H1 (cell line): ENCODE measurements at regions not wholly inside any gene's neighbourhood (a gene's known extent, or its start where the extent isn't known, plus 50 kb on each side); places are given as distances from the start of the nearest gene placed in this dataset.

Source experiments
- CTCF ChIA-PET: fragments of 300-600 bp; sonication (Branson Sonifier 250); formaldehyde crosslinking; loops from one replicate; lab custom pipeline; 2021; ENCODE audit not compliant: partially characterized antibody; lab: Charles Lee
- POLR2A ChIA-PET: fragments of 300-600 bp; sonication (Branson Sonifier 250); formaldehyde crosslinking; loops from one replicate; lab custom pipeline; 2021; ENCODE audit warnings: inconsistent platforms; ENCODE audit not compliant: partially characterized antibody; lab: Charles Lee
- DNase-seq, 2 experiments: peaks; one replicate each; pipeline versions ENCODE4 v3.0.0 to v3.0.0-alpha.2; 2010 to 2022; ENCODE audit warnings: low spot score in 2 of 2, low read depth in 1 of 2, mixed read lengths in 1 of 2
- FAIRE-seq: peaks from 2 replicates; lab custom pipeline; 2011; peaks lifted over from hg19 to GRCh38; lab: Jason Lieb, UNC
- H2AFZ ChIP-seq: 2 replicates; pipeline ENCODE4 v1.8.1; 2012; ENCODE audit warnings: low read length, inconsistent platforms
- H2AK5ac ChIP-seq: 2 replicates; pipeline ENCODE4 v1.6.1; 2013; ENCODE audit warnings: low read depth, low read length
- H2BK120ac ChIP-seq: replicated peaks from 2 replicates; pipeline ENCODE3; 2013; ENCODE audit warnings: low read depth, low read length, inconsistent platforms
- H2BK12ac ChIP-seq: 2 replicates; pipeline ENCODE4 v1.6.1; 2013; ENCODE audit warnings: low read depth, low read length
- H2BK15ac ChIP-seq: 2 replicates; pipeline ENCODE4 v1.6.1; 2013; ENCODE audit warnings: low read length
- H2BK20ac ChIP-seq: 2 replicates; pipeline ENCODE4 v1.6.1; 2013; ENCODE audit warnings: low read length
- H2BK5ac ChIP-seq: 2 replicates; pipeline ENCODE4 v1.6.1; 2013; ENCODE audit warnings: low read depth, low read length
- H3K14ac ChIP-seq: 2 replicates; pipeline ENCODE4 v1.6.1; 2013; ENCODE audit warnings: inconsistent platforms; ENCODE audit not compliant: insufficient read length
- H3K18ac ChIP-seq: 2 replicates; pipeline ENCODE4 v1.6.1; 2013; ENCODE audit warnings: low read length; ENCODE audit errors: extremely low read depth
- H3K23ac ChIP-seq: 2 replicates; pipeline ENCODE4 v1.6.1; 2013; ENCODE audit warnings: inconsistent platforms; ENCODE audit not compliant: insufficient read length
- H3K23me2 ChIP-seq: 2 replicates; pipeline ENCODE4 v1.6.1; 2013; ENCODE audit warnings: low read depth, low read length
- H3K27ac ChIP-seq: 2 replicates; pipeline ENCODE4 v1.6.1; 2011; ENCODE audit warnings: low read depth, low read length, inconsistent platforms
- H3K27me3 ChIP-seq, 4 experiments: replicated peaks in 1 of 4; 1 replicate in 1 of 4; 2 replicates in 3 of 4; pipeline versions ENCODE4 v1.6.1 to v1.8.1; 2011 to 2013; ENCODE audit warnings: low read length in 3 of 4, mild to moderate bottlenecking in 3 of 4, inconsistent platforms in 2 of 4, mixed read lengths in 2 of 4, moderate library complexity in 1 of 4; ENCODE audit not compliant: control insufficient read depth in 3 of 4, insufficient read depth in 3 of 4; ENCODE audit errors: extremely low read depth in 1 of 4
- H3K36me3 ChIP-seq, 4 experiments: 2 replicates each; pipeline versions ENCODE4 v1.6.1 to v1.8.1; 2011 to 2013; ENCODE audit warnings: mild to moderate bottlenecking in 4 of 4, low read length in 3 of 4, moderate library complexity in 2 of 4, control low read depth in 1 of 4, inconsistent platforms in 1 of 4; ENCODE audit not compliant: insufficient read depth in 4 of 4, control insufficient read depth in 2 of 4
- H3K4ac ChIP-seq: replicated peaks from 2 replicates; pipeline ENCODE3; 2013; ENCODE audit warnings: low read length, low read depth, mixed read lengths, inconsistent platforms; ENCODE audit not compliant: insufficient read length
- H3K4me1 ChIP-seq, 4 experiments: replicated peaks in 1 of 4; 1 replicate in 1 of 4; 2 replicates in 3 of 4; pipeline versions ENCODE4 v1.6.1 to v1.8.1; 2011 to 2013; ENCODE audit warnings: low read length in 3 of 4, inconsistent platforms in 2 of 4, mixed read lengths in 1 of 4; ENCODE audit not compliant: insufficient read depth in 4 of 4, control insufficient read depth in 3 of 4
- H3K4me2 ChIP-seq, 2 experiments: 2 replicates each; pipeline versions ENCODE4 v1.6.1 to v1.8.1; 2011 to 2013; ENCODE audit warnings: low read depth in 2 of 2, low read length in 2 of 2, control low read depth in 1 of 2, inconsistent platforms in 1 of 2, mild to moderate bottlenecking in 1 of 2; ENCODE audit not compliant: insufficient read depth in 1 of 2
- H3K4me3 ChIP-seq, 4 experiments: fragments of 200-600, 300-600 bp in 1 of 4; sonication (generic), shearing (Covaris generic), sonication (Bioruptor Twin) in 1 of 4; 2 replicates each; pipeline versions ENCODE4 v1.5.1 to v1.8.1; 2011 to 2016; ENCODE audit warnings: low read length in 4 of 4, low read depth in 3 of 4, control low read depth in 2 of 4, inconsistent platforms in 2 of 4, mild to moderate bottlenecking in 2 of 4, mixed read lengths in 1 of 4, moderate library complexity in 1 of 4; ENCODE audit not compliant: insufficient read depth in 2 of 4; ENCODE audit errors: extremely low read depth in 1 of 4
- H3K56ac ChIP-seq: replicated peaks from 2 replicates; pipeline ENCODE3; 2013; ENCODE audit warnings: low read depth, mild to moderate bottlenecking, mixed read lengths, low read length, inconsistent platforms; ENCODE audit not compliant: insufficient read length
- H3K79me1 ChIP-seq: 2 replicates; pipeline ENCODE4 v1.6.1; 2013; ENCODE audit warnings: low read depth, low read length, control low read depth
- H3K79me2 ChIP-seq, 2 experiments: 2 replicates each; pipeline versions ENCODE4 v1.6.1 to v1.8.1; 2012 to 2013; ENCODE audit warnings: low read length in 2 of 2, mild to moderate bottlenecking in 2 of 2, inconsistent platforms in 1 of 2; ENCODE audit not compliant: insufficient read depth in 2 of 2, control insufficient read depth in 1 of 2
- H3K9ac ChIP-seq, 4 experiments: replicated peaks in 1 of 4; 1 replicate in 1 of 4; 2 replicates in 3 of 4; pipeline versions ENCODE4 v1.6.1 to v1.8.1; 2011 to 2013; ENCODE audit warnings: low read depth in 3 of 4, low read length in 3 of 4, control low read depth in 2 of 4, mild to moderate bottlenecking in 2 of 4, moderate library complexity in 2 of 4, inconsistent platforms in 1 of 4; ENCODE audit errors: extremely low read depth in 1 of 4
- H3K9me3 ChIP-seq, 2 experiments: 2 replicates each; pipeline versions ENCODE4 v1.6.1 to v1.8.1; 2012 to 2013; ENCODE audit warnings: mild to moderate bottlenecking in 2 of 2, moderate library complexity in 2 of 2, control low read depth in 1 of 2, inconsistent platforms in 1 of 2, low read depth in 1 of 2, low read length in 1 of 2, mixed read lengths in 1 of 2; ENCODE audit not compliant: insufficient read depth in 2 of 2
- H4K20me1 ChIP-seq, 2 experiments: replicated peaks in 1 of 2; 2 replicates each; pipeline versions ENCODE3 to v1.8.1; 2011 to 2013; ENCODE audit warnings: inconsistent platforms in 2 of 2, low read length in 2 of 2, mild to moderate bottlenecking in 1 of 2; ENCODE audit not compliant: insufficient read depth in 2 of 2, control insufficient read depth in 1 of 2
- H4K5ac ChIP-seq: 2 replicates; pipeline ENCODE4 v1.6.1; 2013; ENCODE audit warnings: low read length, low read depth, mixed read lengths, inconsistent platforms; ENCODE audit not compliant: insufficient read length
- H4K8ac ChIP-seq: 2 replicates; pipeline ENCODE4 v1.8.0; 2013; ENCODE audit warnings: mild to moderate bottlenecking, moderate library complexity, low read length, inconsistent platforms; ENCODE audit not compliant: insufficient read depth; ENCODE audit errors: extremely low read depth
- H4K91ac ChIP-seq: replicated peaks from 2 replicates; pipeline ENCODE3; 2013; ENCODE audit warnings: low read length, mixed read lengths, inconsistent platforms; ENCODE audit not compliant: insufficient read length
- ASH2L ChIP-seq: fragments of 200-600, 300-600 bp; sonication (generic); IDR thresholded peaks from one replicate; pipeline ENCODE4 v1.7.1; 2017; ENCODE audit warnings: low read length
- BACH1 ChIP-seq: IDR thresholded peaks from 2 replicates; pipeline ENCODE4 v1.6.1; 2012; ENCODE audit warnings: low read length, improper control_type of control experiment
- BCL11A ChIP-seq, 2 experiments: IDR thresholded peaks; one replicate each; pipeline ENCODE4 v1.6.1; 2011; ENCODE audit warnings: low read depth in 2 of 2, low read length in 2 of 2, mild to moderate bottlenecking in 2 of 2
- CBX5 ChIP-seq: fragments of 300-800, 300-1000 bp; sonication (generic); IDR thresholded peaks from 2 replicates; pipeline ENCODE4 v1.7.1; 2016; ENCODE audit warnings: antibody characterized with exemption, low read length, low read depth
- HDAC2 ChIP-seq, 2 experiments: fragments of 300-600 bp in 1 of 2; sonication (generic) in 1 of 2; IDR thresholded peaks; 2 replicates each; pipeline ENCODE4 v1.6.1; 2011 to 2012; ENCODE audit warnings: low read depth in 2 of 2, low read length in 2 of 2, mild to moderate bottlenecking in 2 of 2, moderate library complexity in 2 of 2, borderline replicate concordance in 1 of 2, inconsistent platforms in 1 of 2
- JUND ChIP-seq: IDR thresholded peaks from 2 replicates; pipeline ENCODE4 v1.6.1; 2011; ENCODE audit warnings: mild to moderate bottlenecking, improper control_type of control experiment, low read length
- KDM5A ChIP-seq: fragments of 200-600 bp; IDR thresholded peaks from 2 replicates; pipeline ENCODE4 v1.7.1; 2012; ENCODE audit warnings: mild to moderate bottlenecking, low read length, inconsistent platforms, mixed read lengths
- MAFK ChIP-seq: IDR thresholded peaks from 2 replicates; pipeline ENCODE4 v1.6.1; 2012; ENCODE audit warnings: low read depth, mild to moderate bottlenecking, improper control_type of control experiment, low read length
- POU5F1 ChIP-seq: IDR thresholded peaks from 2 replicates; pipeline ENCODE4 v1.6.1; 2011; ENCODE audit warnings: low read depth, mild to moderate bottlenecking, low read length, moderate library complexity
- RFX5 ChIP-seq: IDR thresholded peaks from 2 replicates; pipeline ENCODE4 v1.6.1; 2011; ENCODE audit warnings: low read depth, low read length, improper control_type of control experiment, borderline replicate concordance
- SIX5 ChIP-seq: IDR thresholded peaks from 2 replicates; pipeline ENCODE4 v1.6.1; 2011; ENCODE audit warnings: mild to moderate bottlenecking, low read depth, low read length
- SP4 ChIP-seq: IDR thresholded peaks from 2 replicates; pipeline ENCODE4 v1.6.1; 2012; ENCODE audit warnings: low read length, inconsistent platforms
- SRF ChIP-seq: IDR thresholded peaks from 2 replicates; pipeline ENCODE4 v1.6.1; 2011; ENCODE audit warnings: mild to moderate bottlenecking, low read depth, low read length, moderate library complexity
- TAF1 ChIP-seq: IDR thresholded peaks from 2 replicates; pipeline ENCODE4 v1.6.1; 2011; ENCODE audit warnings: mild to moderate bottlenecking, low read depth, low read length
- TAF7 ChIP-seq: optimal IDR thresholded peaks from 2 replicates; pipeline ENCODE3; 2011; ENCODE audit warnings: low read depth, mild to moderate bottlenecking, inconsistent platforms, low read length, moderate library complexity, borderline replicate concordance
- WGBS, 2 experiments: shearing (Covaris generic) in 1 of 2; methylation state at CpG; one replicate each; pipeline versions ENCODE4 v1.1.6 to v1.1.7; 2013 to 2015; ENCODE audit warnings: low lambda C conversion rate in 2 of 2, mixed read lengths in 2 of 2, inconsistent platforms in 1 of 2, low coverage in 1 of 2, missing lambda C conversion rate in 1 of 2; ENCODE audit not compliant: insufficient replicate concordance in 2 of 2, insufficient coverage in 1 of 2, insufficient read length in 1 of 2; ENCODE audit errors: extremely low coverage in 1 of 2, missing lambda C conversion rate in 1 of 2; 5-methylcytosine and 5-hydroxymethylcytosine counted together
- TF ChIP-seq, protein P1 (sequence below): IDR thresholded peaks from 2 replicates; pipeline ENCODE4 v1.6.1; 2011; ENCODE audit warnings: low read depth, mild to moderate bottlenecking, low read length; ENCODE audit not compliant: insufficient read depth

DNA sequence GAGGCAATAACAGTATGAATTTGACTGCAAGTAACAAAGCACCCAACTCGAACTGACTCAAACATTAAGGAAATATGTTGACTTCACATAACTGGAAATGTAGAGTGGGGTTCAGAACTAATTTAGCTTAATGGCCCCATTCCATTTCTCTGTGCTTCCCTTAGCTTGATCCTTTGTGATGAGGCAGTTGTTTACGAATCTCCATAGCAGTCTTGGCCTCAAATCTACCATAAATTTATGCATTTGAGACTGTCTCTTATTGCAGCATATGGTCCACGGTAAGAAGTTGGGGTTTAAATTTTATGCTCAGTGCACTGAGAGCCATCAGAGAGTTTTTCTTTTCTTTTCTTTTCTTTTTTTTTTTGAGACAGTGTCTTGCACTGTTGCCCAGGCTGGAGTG is 148.7 kb upstream of the POU1F1 start:
- H2BK5ac ChIP-seq, result no peak overlapping the region
- no peak overlapping the region for H3K4me3 ChIP-seq
- 97% methylated on average over 3 of the region's 3 CpGs; no CpG with 5 or more reads in 1 of the 2 experiments for WGBS, 2 experiments
- H3K79me1 ChIP-seq, result no peaks in the 10 kb centered on the region
- FAIRE-seq (no peak), DNase-seq (no peak)
- ChIA-PET POLR2A (no interaction called here), CTCF (interaction anchor here (1.2 to 1.4 kb wide), 2 partner anchors 22 to 89 kb away, joined by 3 read pairs; no protein-coding TSS in a partner anchor)
- H3K23ac ChIP-seq, result no peak overlapping the region
- H3K4me1 ChIP-seq, result no peaks in the 10 kb centered on the region
- H3K23me2 ChIP-seq, result no peaks in the 10 kb centered on the region
- H3K79me2 ChIP-seq, result no peaks in the 10 kb centered on the region
- no peak overlapping the region for H4K5ac ChIP-seq
- no peak overlapping the region for H3K4me2 ChIP-seq
- no peak overlapping the region for H4K8ac ChIP-seq
- H3K56ac ChIP-seq, result no peak overlapping the region
- no peak overlapping the region for H2AFZ ChIP-seq
- H2BK20ac ChIP-seq, result no peak overlapping the region
- H3K9me3 ChIP-seq, result no peaks in the 10 kb centered on the region
- H2BK15ac ChIP-seq, result no peak overlapping the region
- H2AK5ac ChIP-seq, result no peak overlapping the region
- H3K18ac ChIP-seq, result no peak overlapping the region
- no peak overlapping the region for H4K91ac ChIP-seq
- H3K14ac ChIP-seq, result no peak overlapping the region
- no peaks in the 10 kb centered on the region for H3K27me3 ChIP-seq
- H3K27ac ChIP-seq, result no peak overlapping the region
- no peak overlapping the region for H3K4ac ChIP-seq
- H2BK120ac ChIP-seq, result no peak overlapping the region
- H3K9ac ChIP-seq, result no peak overlapping the region
- no peaks in the 10 kb centered on the region for H3K36me3 ChIP-seq
- no peaks in the 10 kb centered on the region for H4K20me1 ChIP-seq
- no peak overlapping the region for H2BK12ac ChIP-seq
- TF ChIP-seq BACH1 (no peak), MAFK (no peak), RFX5 (no peak), SP4 (no peak), POU5F1 (no peak), KDM5A (no peak), CBX5 (no peak), BCL11A (IDR thresholded peaks at IDR 0.05; ENCODE audit: low read depth in 2 of 2, low read length in 2 of 2) (no peak), JUND (no peak), HDAC2 (IDR thresholded peaks at IDR 0.05; ENCODE audit: borderline replicate concordance in 1 of 2, low read depth in 2 of 2, low read length in 2 of 2) (no peak), SRF (no peak), TAF1 (no peak), TAF7 (no peak), ASH2L (no peak), SIX5 (no peak)
- TF ChIP-seq, protein P1, sequence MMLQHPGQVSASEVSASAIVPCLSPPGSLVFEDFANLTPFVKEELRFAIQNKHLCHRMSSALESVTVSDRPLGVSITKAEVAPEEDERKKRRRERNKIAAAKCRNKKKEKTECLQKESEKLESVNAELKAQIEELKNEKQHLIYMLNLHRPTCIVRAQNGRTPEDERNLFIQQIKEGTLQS, result no peak
